Fibroblast of villous mesenchyme (primary cell): ENCODE measurements at regions not wholly inside any gene's neighbourhood (a gene's known extent, or its start where the extent isn't known, plus 50 kb on each side); places are given as distances from the start of the nearest gene placed in this dataset.

Experiments
- DNase-seq: peaks from one replicate; pipeline ENCODE4 v3.0.0-alpha.2; 2010; ENCODE audit warnings: low read depth
- H3K4me3 ChIP-seq: 2 replicates; pipeline ENCODE4 v1.5.1; 2011; ENCODE audit warnings: low read depth, mild to moderate bottlenecking, low read length
- CTCF ChIP-seq: IDR thresholded peaks from 2 replicates; pipeline ENCODE4 v1.5.1; 2012; ENCODE audit warnings: low read depth, mild to moderate bottlenecking, low read length; ENCODE audit not compliant: insufficient read depth

GRCh38 chr15:49706805-49707204 is 86.0 kb downstream of the DTWD1 start:
- no peak for DNase-seq

GRCh38 chr15:49707598-49707997 is 86.8 kb downstream of the DTWD1 start:
- no peak overlapping the region for H3K4me3 ChIP-seq
- no peak for DNase-seq
- no peak for TF ChIP-seq CTCF

More at GRCh38 chr15:49706805-49707204, 86.0 kb downstream of the DTWD1 start:
- no peak overlapping the region for H3K4me3 ChIP-seq
- TF ChIP-seq CTCF, result no peak

GRCh38 chr15:49709646-49710214 is 88.9 kb downstream of the DTWD1 start:
- TF ChIP-seq CTCF, result no peak
- no peak overlapping the region for H3K4me3 ChIP-seq
- DNase-seq, result no peak

GRCh38 chr15:49712162-49712561 is 91.3 kb downstream of the DTWD1 start:
- TF ChIP-seq CTCF, result no peak
- no peak for DNase-seq
- no peak overlapping the region for H3K4me3 ChIP-seq

GRCh38 chr15:49712846-49713450 is 92.1 kb downstream of the DTWD1 start:
- no peak for DNase-seq
- H3K4me3 ChIP-seq, result no peak overlapping the region
- no peak for TF ChIP-seq CTCF

GRCh38 chr15:49715211-49715610 is 94.4 kb downstream of the DTWD1 start:
- TF ChIP-seq CTCF, result no peak
- H3K4me3 ChIP-seq, result no peak overlapping the region
- no peak for DNase-seq

GRCh38 chr15:49715701-49716100 is 94.9 kb downstream of the DTWD1 start:
- DNase-seq, result no peak
- H3K4me3 ChIP-seq, result no peak overlapping the region
- no peak for TF ChIP-seq CTCF
